IgD-negative memory B cell (primary cell): ENCODE measurements at regions not wholly inside any gene's neighbourhood (a gene's known extent, or its start where the extent isn't known, plus 50 kb on each side); places are given as distances from the start of the nearest gene placed in this dataset.
"Not testable (repeated sequence)": the region's sequence is repeated elsewhere in the genome, so short reads cannot be mapped to it uniquely, and the experiment has no call there.

ENCODE experiments used
- H3K27ac Mint-ChIP-seq, 3 donors: one replicate each; pipeline ENCODE4 v1.8.0; 2020 to 2022; ENCODE audit warnings: mild to moderate bottlenecking in 3 of 3, mixed read lengths in 3 of 3, moderate library complexity in 1 of 3
- H3K27me3 Mint-ChIP-seq: one replicate; pipeline ENCODE4 v1.8.0; 2021; ENCODE audit warnings: mixed read lengths
- H3K36me3 Mint-ChIP-seq: one replicate; pipeline ENCODE4 v1.8.0; 2020; ENCODE audit warnings: mild to moderate bottlenecking, mixed read lengths
- H3K4me1 Mint-ChIP-seq, 3 donors: one replicate each; pipeline ENCODE4 v1.8.0; 2020 to 2022; ENCODE audit warnings: mixed read lengths in 3 of 3, mild to moderate bottlenecking in 1 of 3
- H3K4me3 Mint-ChIP-seq, 4 donors: one replicate each; pipeline ENCODE4 v1.8.0; 2020 to 2022; ENCODE audit warnings: mild to moderate bottlenecking in 4 of 4, mixed read lengths in 4 of 4, moderate library complexity in 3 of 4
- H3K9me3 Mint-ChIP-seq, 3 donors: one replicate each; pipeline ENCODE4 v1.8.0; 2020 to 2021; ENCODE audit warnings: mixed read lengths in 3 of 3, mild to moderate bottlenecking in 1 of 3

GRCh38 chr11:97019305-97019704, 629.5 kb downstream of the JRKL start:
- Mint-ChIP-seq H3K27me3 (no peaks in the 10 kb centered on the region), H3K4me1 (no peaks in the 10 kb centered on the region), H3K36me3 (no peaks in the 10 kb centered on the region), H3K27ac (no peak overlapping the region), H3K4me3 (no peak overlapping the region), H3K9me3 (peaks cover 0 to 14% (median 0%) of the 10 kb centered on the region in 3 donors)

DNA sequence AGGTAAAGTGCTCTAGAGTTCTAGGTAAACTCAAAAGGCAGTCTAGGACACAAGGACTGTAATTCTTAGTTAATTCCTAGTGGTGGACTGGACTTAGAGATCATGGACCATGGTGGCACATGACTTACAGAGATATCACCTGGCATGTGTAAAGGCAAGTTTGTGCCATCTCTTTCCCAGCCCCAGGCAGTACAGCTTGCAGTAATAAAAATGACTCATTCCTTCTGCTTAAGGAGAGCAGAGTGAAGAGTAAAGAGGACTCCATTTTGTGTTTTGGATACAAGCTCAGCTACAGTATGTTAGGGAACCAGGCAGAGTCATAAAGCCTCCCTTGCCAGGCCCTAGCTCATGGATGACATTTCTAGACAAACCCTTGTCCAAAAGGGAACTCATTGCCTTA, 629.9 kb downstream of the JRKL start:
- Mint-ChIP-seq H3K9me3 (peaks cover 0 to 14% (median 0%) of the 10 kb centered on the region in 3 donors), H3K27me3 (no peaks in the 10 kb centered on the region), H3K4me1 (no peaks in the 10 kb centered on the region), H3K27ac (no peak overlapping the region), H3K36me3 (no peaks in the 10 kb centered on the region), H3K4me3 (no peak overlapping the region)

DNA sequence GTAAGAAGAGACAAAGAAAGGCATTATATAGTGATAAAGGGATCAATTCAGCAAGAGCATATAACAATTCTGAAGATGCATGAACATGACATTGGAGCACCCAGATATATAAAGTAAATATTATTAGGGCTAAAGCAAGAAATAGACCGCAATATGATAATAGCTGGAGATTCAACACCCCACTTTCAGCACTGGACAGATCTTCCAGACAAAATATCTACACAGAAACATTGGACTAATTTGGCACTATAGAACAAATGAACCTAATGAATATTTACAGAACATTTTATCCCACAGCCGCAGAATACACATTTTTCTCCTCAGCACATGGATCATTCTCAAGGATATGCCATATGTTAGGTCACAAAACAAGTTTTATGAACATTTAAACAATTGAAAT, 633.1 kb downstream of the JRKL start:
- Mint-ChIP-seq H3K27me3 (no peaks in the 10 kb centered on the region), H3K36me3 (no peaks in the 10 kb centered on the region), H3K4me1 (no peaks in the 10 kb centered on the region), H3K9me3 (peaks cover 0 to 11% (median 0%) of the 10 kb centered on the region in 3 donors), H3K27ac (no peak overlapping the region), H3K4me3 (no peak overlapping the region)

DNA sequence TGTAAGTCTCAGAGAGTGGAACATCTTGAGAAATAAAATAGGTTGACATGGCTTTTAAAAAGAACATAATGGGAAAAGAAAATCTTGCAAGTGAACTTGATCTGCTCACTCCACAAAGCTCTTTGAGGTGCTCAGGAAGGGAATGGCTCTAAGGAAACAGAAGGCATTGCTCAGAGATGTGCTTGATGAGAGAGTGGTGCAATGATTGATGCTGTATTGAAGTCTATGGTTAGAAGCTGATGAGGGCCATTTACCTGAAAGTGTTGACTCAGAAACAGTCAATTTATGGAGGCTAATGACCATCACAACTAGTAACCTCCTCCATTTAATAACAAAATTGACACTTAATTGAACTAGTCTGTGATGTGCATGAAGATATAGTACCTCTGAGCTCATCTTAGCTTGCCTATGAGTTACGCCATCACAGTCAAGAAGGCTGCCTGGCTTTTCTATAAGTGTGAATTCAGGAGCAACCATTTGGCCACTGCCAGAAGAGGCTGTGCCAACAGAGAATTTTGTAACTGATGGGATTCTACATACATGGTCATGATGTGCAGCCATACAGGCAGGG, 639.1 kb downstream of the JRKL start:
- Mint-ChIP-seq H3K27me3 (no peaks in the 10 kb centered on the region), H3K27ac (no peak overlapping the region), H3K4me3 (no peak overlapping the region), H3K9me3 (peaks cover 2 to 7% (median 3%) of the 10 kb centered on the region in 3 donors), H3K36me3 (no peaks in the 10 kb centered on the region), H3K4me1 (no peaks in the 10 kb centered on the region)

DNA sequence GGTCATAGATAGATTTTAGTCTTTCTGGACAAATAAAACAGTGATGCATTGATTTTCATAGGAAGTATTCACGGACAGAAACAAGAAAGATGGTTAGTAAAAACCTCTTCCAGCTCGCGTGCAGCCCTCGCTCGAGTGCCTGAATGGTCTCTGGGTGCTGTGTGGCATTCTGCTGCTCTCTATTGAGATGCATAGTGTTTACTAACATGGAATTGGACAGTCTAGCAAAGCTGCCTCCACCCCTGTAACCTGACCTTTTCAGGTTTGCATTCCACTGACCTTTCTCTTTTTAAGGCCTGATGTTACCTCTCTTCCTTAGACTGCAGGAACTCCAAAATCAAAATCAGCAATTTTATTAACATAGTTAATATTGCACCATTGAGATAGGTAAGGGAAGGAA, 643.4 kb downstream of the JRKL start:
- Mint-ChIP-seq H3K27me3 (no peaks in the 10 kb centered on the region), H3K4me1 (no peaks in the 10 kb centered on the region), H3K27ac (no peak overlapping the region), H3K9me3 (peaks cover 2 to 5% (median 3%) of the 10 kb centered on the region in 3 donors), H3K4me3 (no peak overlapping the region), H3K36me3 (no peaks in the 10 kb centered on the region)

DNA sequence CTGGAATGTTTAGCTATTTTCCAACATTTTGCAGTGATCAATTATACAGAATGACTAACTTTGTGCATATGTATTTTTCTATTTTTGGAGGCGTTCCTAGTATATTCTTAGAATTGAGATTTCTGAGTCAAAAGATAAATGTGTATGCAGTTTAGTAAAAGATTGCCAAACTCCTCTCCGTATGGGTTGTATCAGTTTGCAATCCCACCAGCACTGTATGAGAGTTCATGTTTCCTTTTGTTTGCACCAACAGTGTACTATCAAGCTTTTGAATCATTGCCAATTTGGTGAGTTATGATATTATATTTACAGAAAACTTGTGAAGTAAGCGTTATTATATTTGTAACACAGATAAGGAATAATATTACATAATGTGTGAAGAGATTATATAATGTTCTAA, 658.7 kb downstream of the JRKL start:
- peaks cover 0 to 5% (median 0%) of the 10 kb centered on the region in 3 donors for H3K9me3 Mint-ChIP-seq
- no peak overlapping the region for H3K4me3 Mint-ChIP-seq
- H3K27me3 Mint-ChIP-seq = no peaks in the 10 kb centered on the region
- no peaks in the 10 kb centered on the region for H3K36me3 Mint-ChIP-seq
- no peaks in the 10 kb centered on the region for H3K4me1 Mint-ChIP-seq
- H3K27ac Mint-ChIP-seq = no peak overlapping the region

DNA sequence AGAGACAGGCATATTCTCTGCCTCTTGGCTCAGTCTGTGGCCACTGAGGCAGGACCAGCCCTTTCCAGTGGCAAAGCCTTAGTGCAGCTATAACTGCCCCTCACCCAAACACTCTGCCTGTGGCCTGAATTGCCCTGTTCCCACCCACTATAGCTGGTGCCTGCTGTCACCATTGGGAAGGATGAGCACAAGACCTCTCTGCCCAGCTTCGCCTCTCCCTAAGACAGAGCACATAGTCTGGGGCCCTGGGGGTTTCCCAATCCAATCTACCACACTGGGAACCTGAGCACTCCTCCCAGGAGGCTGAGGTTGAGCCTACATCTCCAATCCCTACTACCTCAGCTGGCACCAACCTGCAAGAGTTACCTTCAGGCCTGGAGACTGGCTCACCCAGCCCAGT, 670.4 kb downstream of the JRKL start:
- no peaks in the 10 kb centered on the region for H3K4me1 Mint-ChIP-seq
- H3K9me3 Mint-ChIP-seq = peaks cover 5 to 32% (median 5%) of the 10 kb centered on the region in 3 donors
- no peak overlapping the region for H3K27ac Mint-ChIP-seq
- H3K36me3 Mint-ChIP-seq = no peaks in the 10 kb centered on the region
- H3K27me3 Mint-ChIP-seq = no peaks in the 10 kb centered on the region
- no peak overlapping the region for H3K4me3 Mint-ChIP-seq

DNA sequence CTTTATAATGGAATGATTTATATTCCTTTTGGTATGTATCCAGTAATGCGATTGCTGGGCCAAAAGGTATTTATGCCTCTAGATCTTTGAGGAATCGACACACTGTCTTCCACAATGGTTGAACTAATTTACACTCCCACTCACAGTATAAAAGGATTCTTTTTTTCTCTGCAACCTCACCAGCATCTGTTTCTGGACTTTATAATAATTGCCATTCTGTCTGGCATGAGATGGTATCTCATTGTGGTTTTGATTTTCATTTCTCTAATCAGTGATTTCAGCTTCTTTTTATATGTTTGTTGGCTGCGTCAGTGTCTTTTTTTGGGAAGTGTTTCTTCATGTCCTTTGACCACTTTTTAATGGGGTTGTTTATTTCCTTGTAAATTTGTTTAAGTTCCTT, 679.3 kb downstream of the JRKL start:
- Mint-ChIP-seq H3K36me3 (no peaks in the 10 kb centered on the region), H3K4me1 (no peaks in the 10 kb centered on the region), H3K27me3 (no peaks in the 10 kb centered on the region), H3K27ac (no peak overlapping the region), H3K9me3 (peaks cover 4 to 30% (median 16%) of the 10 kb centered on the region in 3 donors), H3K4me3 (no peak overlapping the region)

GRCh38 chr11:97072420-97072819, 682.6 kb downstream of the JRKL start:
- no peak overlapping the region for H3K4me3 Mint-ChIP-seq
- no peaks in the 10 kb centered on the region for H3K4me1 Mint-ChIP-seq
- H3K36me3 Mint-ChIP-seq = no peaks in the 10 kb centered on the region
- H3K9me3 Mint-ChIP-seq = peaks cover 4 to 21% (median 12%) of the 10 kb centered on the region in 3 donors
- H3K27me3 Mint-ChIP-seq = no peaks in the 10 kb centered on the region
- H3K27ac Mint-ChIP-seq = no peak overlapping the region

DNA sequence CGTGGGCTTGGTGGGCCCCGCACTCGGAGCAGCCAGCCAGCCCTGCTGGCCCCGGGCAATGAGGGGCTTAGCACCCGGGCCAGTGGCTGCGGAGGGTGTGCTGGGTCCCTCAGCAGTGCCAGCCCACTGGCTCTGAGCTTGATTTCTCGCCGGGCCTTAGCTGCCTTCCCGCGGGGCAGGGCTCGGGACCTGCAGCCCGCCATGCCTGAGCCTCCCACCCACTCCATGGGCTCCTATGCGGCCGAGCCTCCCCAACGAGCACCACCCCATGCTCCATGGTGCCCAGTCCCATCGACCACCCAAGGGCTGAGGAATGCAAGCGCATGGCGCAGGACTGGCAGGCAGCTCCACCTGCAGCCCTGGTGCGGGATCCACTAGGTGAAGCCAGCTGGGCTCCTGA, 686.9 kb downstream of the JRKL start:
- H3K27ac Mint-ChIP-seq, H3K4me3 Mint-ChIP-seq, H3K27me3 Mint-ChIP-seq, H3K36me3 Mint-ChIP-seq, H3K4me1 Mint-ChIP-seq: not testable (repeated sequence)
- H3K9me3 Mint-ChIP-seq = peaks cover 5 to 24% (median 6%) of the 10 kb centered on the region in 3 donors

DNA sequence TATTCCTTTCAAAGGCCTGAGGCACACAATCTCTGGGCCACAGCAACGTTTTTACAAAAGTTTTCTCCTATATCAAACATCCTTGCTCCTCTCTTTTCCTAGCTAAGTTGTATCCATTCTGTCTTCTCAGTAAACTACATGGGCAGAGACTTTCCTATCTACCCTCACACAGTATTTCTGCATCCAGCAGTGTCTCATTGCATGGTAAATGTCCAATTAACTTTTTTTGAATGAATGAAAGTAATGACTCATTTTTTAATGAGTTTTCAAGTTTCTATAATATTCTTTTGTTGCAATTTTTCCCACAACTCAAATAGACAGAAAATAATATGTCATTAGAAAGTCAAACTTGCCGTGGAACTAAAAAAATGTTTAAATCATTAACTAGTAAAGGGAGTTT, 688.6 kb downstream of the JRKL start:
- Mint-ChIP-seq H3K27ac (no peak overlapping the region), H3K4me3 (no peak overlapping the region), H3K9me3 (peaks cover 0 to 7% (median 4%) of the 10 kb centered on the region in 3 donors), H3K27me3 (no peaks in the 10 kb centered on the region), H3K4me1 (no peaks in the 10 kb centered on the region), H3K36me3 (peaks cover 2% of the 10 kb centered on the region)

GRCh38 chr11:97079244-97079643, 689.4 kb downstream of the JRKL start:
- peaks cover 0 to 3% (median 2%) of the 10 kb centered on the region in 3 donors for H3K9me3 Mint-ChIP-seq
- H3K4me1 Mint-ChIP-seq = no peaks in the 10 kb centered on the region
- H3K27me3 Mint-ChIP-seq = no peaks in the 10 kb centered on the region
- peaks cover 2% of the 10 kb centered on the region for H3K36me3 Mint-ChIP-seq
- no peak overlapping the region for H3K27ac Mint-ChIP-seq
- H3K4me3 Mint-ChIP-seq = no peak overlapping the region

DNA sequence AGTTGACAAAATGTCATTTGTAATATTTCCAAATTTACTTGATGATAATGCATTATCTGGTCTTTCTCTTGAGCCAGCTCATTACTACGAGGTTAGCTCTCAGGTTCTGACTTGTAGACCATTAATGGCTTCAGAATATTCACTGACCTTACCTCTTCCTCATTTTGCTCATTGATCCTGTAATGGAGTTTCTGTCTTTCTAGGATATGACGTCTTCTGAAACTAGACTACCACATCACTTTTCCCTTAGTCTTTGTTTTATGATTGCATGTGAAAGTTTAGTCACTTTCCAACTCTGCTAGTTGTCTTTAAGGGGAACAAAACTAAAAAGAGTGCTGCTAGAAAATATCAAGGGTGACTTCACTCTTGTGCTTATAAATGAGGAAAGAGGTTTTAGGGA, 697.6 kb downstream of the JRKL start:
- Mint-ChIP-seq H3K36me3 (no peaks in the 10 kb centered on the region), H3K27me3 (no peaks in the 10 kb centered on the region), H3K27ac (no peak overlapping the region), H3K4me3 (no peak overlapping the region), H3K9me3 (peaks cover under 1 to 4% (median 2%) of the 10 kb centered on the region in 3 donors), H3K4me1 (no peaks in the 10 kb centered on the region)

DNA sequence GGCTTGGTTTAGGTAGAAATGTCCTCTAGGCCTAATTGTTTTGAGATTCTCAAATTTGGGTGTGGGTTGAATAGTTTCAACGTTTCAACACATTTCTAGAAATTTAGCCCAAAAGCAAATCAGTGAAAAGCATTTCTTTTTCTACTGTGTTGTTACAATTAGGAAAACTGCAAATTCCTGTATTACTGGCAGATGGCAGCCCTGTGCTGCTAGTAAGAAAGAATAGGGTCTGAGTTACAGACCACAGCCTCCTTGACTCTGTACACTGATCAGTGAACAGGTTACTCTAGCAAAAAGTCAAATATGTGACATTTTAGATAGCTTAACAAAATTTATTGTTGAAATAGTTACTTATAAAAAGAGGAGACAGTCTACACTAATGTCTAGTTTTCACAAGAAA, 703.0 kb downstream of the JRKL start:
- Mint-ChIP-seq H3K9me3 (peaks cover 0 to 13% (median 2%) of the 10 kb centered on the region in 3 donors), H3K27me3 (no peaks in the 10 kb centered on the region), H3K27ac (no peak overlapping the region), H3K36me3 (no peaks in the 10 kb centered on the region), H3K4me1 (no peaks in the 10 kb centered on the region), H3K4me3 (no peak overlapping the region)

DNA sequence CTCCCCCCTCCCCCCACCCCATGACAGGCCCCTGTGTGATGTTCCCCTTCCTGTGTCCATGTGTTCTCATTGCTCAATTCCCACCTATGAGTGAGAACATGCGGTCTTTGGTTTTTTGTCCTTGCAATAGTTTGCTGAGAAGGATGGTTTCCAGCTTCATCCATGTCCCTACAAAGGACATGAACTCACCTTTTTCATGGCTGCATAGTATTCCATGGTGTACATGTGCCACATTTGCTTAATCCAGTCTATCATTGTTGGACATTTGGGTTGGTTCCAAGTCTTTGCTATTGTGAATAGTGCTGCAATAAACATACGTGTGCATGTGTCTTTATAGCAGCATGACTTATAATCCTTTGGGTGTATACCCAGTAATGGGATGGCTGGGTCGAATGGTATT, 712.4 kb downstream of the JRKL start:
- not testable (repeated sequence) for H3K36me3 Mint-ChIP-seq, H3K9me3 Mint-ChIP-seq, H3K4me1 Mint-ChIP-seq, H3K27me3 Mint-ChIP-seq, H3K4me3 Mint-ChIP-seq, H3K27ac Mint-ChIP-seq

- no peaks in the 10 kb centered on the region for H3K4me1 Mint-ChIP-seq
- H3K9me3 Mint-ChIP-seq = peaks cover 0 to 3% (median 0%) of the 10 kb centered on the region in 3 donors
- no peak overlapping the region for H3K4me3 Mint-ChIP-seq
- H3K27ac Mint-ChIP-seq = no peak overlapping the region
- no peaks in the 10 kb centered on the region for H3K27me3 Mint-ChIP-seq
- H3K36me3 Mint-ChIP-seq = no peaks in the 10 kb centered on the region
Observed at GRCh38 chr11:97107604-97108003, 717.8 kb downstream of the JRKL start.

DNA sequence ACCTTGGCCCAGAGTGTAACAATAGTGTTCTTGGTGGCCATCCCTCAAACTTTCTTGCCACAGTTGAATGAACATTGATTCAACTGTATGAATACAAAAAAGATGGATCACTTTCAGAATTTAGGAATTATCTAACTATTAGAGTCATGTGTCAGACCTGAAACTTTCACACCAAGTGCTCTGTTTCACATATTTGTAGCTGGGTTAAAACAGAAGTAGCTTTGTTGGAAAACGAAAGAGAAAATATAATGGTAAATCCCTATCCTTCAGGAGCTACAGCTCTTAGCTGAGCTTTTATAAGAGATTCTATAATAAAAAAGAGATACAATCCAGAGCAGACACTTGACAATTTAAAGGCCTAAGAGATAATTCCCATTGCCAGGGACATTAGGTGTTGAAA, 719.3 kb downstream of the JRKL start:
- Mint-ChIP-seq H3K27ac (no peak overlapping the region), H3K9me3 (peaks cover 0 to 3% (median 2%) of the 10 kb centered on the region in 3 donors), H3K4me3 (no peak overlapping the region), H3K27me3 (no peaks in the 10 kb centered on the region), H3K36me3 (no peaks in the 10 kb centered on the region), H3K4me1 (no peaks in the 10 kb centered on the region)
